ENCODE measurements at regions not wholly inside any gene's neighbourhood (a gene's known extent, or its start where the extent isn't known, plus 50 kb on each side); places are given as distances from the start of the nearest gene placed in this dataset.

GRCh38 chr3:127140501-127141460, 52.1 kb upstream of the PRR23E start:
- no peak for DNase-seq (ENCODE audit: low read depth)
- no peak overlapping the region for H3K4me3 ChIP-seq (ENCODE audit: low read depth, low read length)
- TF ChIP-seq CTCF (IDR thresholded peaks at IDR 0.05; ENCODE audit: low read depth, low read length, missing control alignments): no peak
- in situ Hi-C loops (cut with HindIII; ENCODE audit: low sequenced_read_pairs): no loop called here

DNA sequence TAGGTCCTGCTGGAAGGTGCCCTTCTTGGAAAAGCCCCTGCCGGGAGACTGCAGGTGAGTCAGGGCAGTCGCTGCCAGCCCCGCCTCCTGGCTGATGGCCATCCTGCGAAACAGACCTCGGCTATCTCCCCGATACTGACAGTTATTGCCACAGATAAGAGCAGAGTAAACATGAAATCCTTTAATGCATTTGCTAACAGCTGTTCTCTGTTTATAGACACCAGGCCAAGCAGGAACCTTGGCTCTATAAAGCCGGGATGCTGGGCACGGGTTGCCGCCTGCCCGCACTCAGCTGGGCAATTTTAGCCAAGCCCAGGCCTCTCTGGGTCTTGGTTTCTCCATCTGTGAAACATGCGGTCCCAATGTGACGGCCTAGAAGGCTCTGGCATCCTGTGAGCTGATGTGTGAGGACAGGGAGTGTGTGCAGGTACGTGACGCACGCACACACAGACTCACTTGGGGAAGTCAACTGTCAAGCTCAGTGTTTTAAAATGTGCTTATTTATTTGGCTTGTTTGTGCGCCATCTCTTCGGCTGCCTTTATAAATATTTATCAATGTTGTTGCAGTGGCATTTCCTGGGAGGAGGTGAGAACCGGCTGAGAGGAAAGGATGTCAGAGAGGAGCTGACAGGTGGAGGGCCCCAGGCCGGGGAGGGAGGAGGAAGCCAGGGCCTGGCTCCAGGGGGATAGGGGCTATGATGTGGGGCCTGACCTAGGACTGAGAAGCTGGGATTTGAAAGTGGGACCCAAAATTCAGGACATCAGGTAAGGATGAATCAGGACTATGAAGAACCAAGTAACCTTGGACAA, 50.8 kb upstream of the PRR23E start:
- in situ Hi-C loops (cut with HindIII; ENCODE audit: low sequenced_read_pairs): no loop called here
- no peak for TF ChIP-seq CTCF (IDR thresholded peaks at IDR 0.05; ENCODE audit: low read depth, low read length, missing control alignments)
- H3K4me3 ChIP-seq (ENCODE audit: low read depth, low read length): no peak overlapping the region
- DNase-seq (ENCODE audit: low read depth): no peak

Measured in astrocyte of the cerebellum (primary cell).